Aorta (tissue), 5 donors: ENCODE measurements at regions not wholly inside any gene's neighbourhood (a gene's known extent, or its start where the extent isn't known, plus 50 kb on each side); places are given as distances from the start of the nearest gene placed in this dataset.
"Not testable (repeated sequence)": the region's sequence is repeated elsewhere in the genome, so short reads cannot be mapped to it uniquely, and the experiment has no call there.

ENCODE experiments used
- ATAC-seq: fragments of 200-7000 bp; cut with Tn5 transposase; one replicate; pipeline ENCODE4 v1.9.1; 2022; ENCODE audit warnings: moderate library complexity; ENCODE audit not compliant: low FRiP score
- DNase-seq, 2 donors: peaks; one replicate each; pipeline ENCODE4 v3.0.0-alpha.2; 2020
- H3K27ac ChIP-seq, 2 donors: one replicate each; pipeline ENCODE4 v1.5.1; 2013; ENCODE audit warnings: low read length in 2 of 2, mild to moderate bottlenecking in 2 of 2, moderate library complexity in 2 of 2, control low read depth in 1 of 2, inconsistent platforms in 1 of 2, low read depth in 1 of 2
- H3K27me3 ChIP-seq, 2 donors: one replicate each; pipeline ENCODE4 v1.6.1; 2013; ENCODE audit warnings: control low read depth in 1 of 2, low read length in 1 of 2, mild to moderate bottlenecking in 1 of 2, moderate library complexity in 1 of 2; ENCODE audit not compliant: insufficient read depth in 2 of 2, control insufficient read depth in 1 of 2
- H3K36me3 ChIP-seq, 2 donors: one replicate each; pipeline ENCODE4 v1.6.1; 2013; ENCODE audit warnings: control low read depth in 1 of 2, low read length in 1 of 2, mild to moderate bottlenecking in 1 of 2; ENCODE audit not compliant: insufficient read depth in 2 of 2, control insufficient read depth in 1 of 2
- H3K4me1 ChIP-seq, 2 donors: one replicate each; pipeline ENCODE4 v1.6.1; 2013; ENCODE audit warnings: low read length in 2 of 2, control low read depth in 1 of 2, mild to moderate bottlenecking in 1 of 2, moderate library complexity in 1 of 2; ENCODE audit not compliant: insufficient read depth in 2 of 2, control insufficient read depth in 1 of 2
- H3K4me3 ChIP-seq, 2 donors: one replicate each; pipeline ENCODE4 v1.5.1; 2013; ENCODE audit warnings: low read length in 2 of 2, control low read depth in 1 of 2, mild to moderate bottlenecking in 1 of 2
- H3K9me3 ChIP-seq: one replicate; pipeline ENCODE4 v1.6.1; 2013; ENCODE audit warnings: mild to moderate bottlenecking, low read length; ENCODE audit not compliant: control insufficient read depth
- WGBS, 2 donors: extraction: QIAGEN DNeasy Blood & Tissue Kit; methylation state at CpG; one replicate each; pipeline ENCODE4 v1.1.7; 2013; 5-methylcytosine and 5-hydroxymethylcytosine counted together
- intact Hi-C, 2 donors: fragments of 100-400 bp; cut with DNase I; formaldehyde crosslinking; loops; one replicate each; pipeline versions ENCODE4 v1.14.2 to v1.15.0; 2022
- donor health status: healthy with polysubstance abuse.
- donor health status: Bipolar disorder and iron deficiency.
- donor health status: DM: no; HTN: no; CAD: no.
- donor health status: DM: no; HTN: no; CAD: no.
- donor health status: DM: yes; HTN: yes; CAD: no.

GRCh38 chr4:55028196-55028595 is 97.2 kb downstream of the KDR start:
- H3K27ac ChIP-seq, result no peak overlapping the region

GRCh38 chr4:55027596-55027995 is 97.8 kb downstream of the KDR start:
- H3K36me3 ChIP-seq, result no peaks in the 10 kb centered on the region
- 83 to 84% methylated on average over 2 of the region's 2 CpGs for WGBS, 2 donors
- ATAC-seq, result no peak
- H3K4me3 ChIP-seq, result no peak overlapping the region
- no peak overlapping the region for H3K27ac ChIP-seq
- H3K9me3 ChIP-seq, result no peaks in the 10 kb centered on the region
- intact Hi-C loops, result no loop called here
- no peaks in the 10 kb centered on the region for H3K27me3 ChIP-seq
- no peak for DNase-seq
- no peaks in the 10 kb centered on the region for H3K4me1 ChIP-seq

More at GRCh38 chr4:55028196-55028595, 97.2 kb downstream of the KDR start:
- Histone ChIP-seq H3K4me1 (no peaks in the 10 kb centered on the region), H3K4me3 (no peak overlapping the region), H3K9me3 (no peaks in the 10 kb centered on the region), H3K27me3 (no peaks in the 10 kb centered on the region), H3K36me3 (no peaks in the 10 kb centered on the region)
- intact Hi-C loops, result no loop called here
- WGBS, 2 donors, result 92% methylated on average over 9 of the region's 9 CpGs
- DNase-seq, result no peak
- no peak for ATAC-seq

- H3K27me3 ChIP-seq, H3K9me3 ChIP-seq, H3K4me3 ChIP-seq, intact Hi-C loops, H3K27ac ChIP-seq, DNase-seq, H3K36me3 ChIP-seq, ATAC-seq, H3K4me1 ChIP-seq: not testable (repeated sequence)
- WGBS, 2 donors, result 45 to 52% methylated on average over 6 of the region's 6 CpGs
These were observed 99.9 kb downstream of the KDR start for GRCh38 chr4:55025456-55025855.

- H3K4me3 ChIP-seq, result no peak overlapping the region
- no peaks in the 10 kb centered on the region for H3K27me3 ChIP-seq
- intact Hi-C loops, result no loop called here
- no peak overlapping the region for H3K27ac ChIP-seq
- ATAC-seq, result no peak
- H3K36me3 ChIP-seq, result no peaks in the 10 kb centered on the region
- 95 to 97% methylated on average over 2 of the region's 2 CpGs for WGBS, 2 donors
- no peaks in the 10 kb centered on the region for H3K9me3 ChIP-seq
- DNase-seq, result no peak
- H3K4me1 ChIP-seq, result no peaks in the 10 kb centered on the region
These were observed 102.4 kb downstream of the KDR start for GRCh38 chr4:55023030-55023429.

GRCh38 chr4:55021214-55021613 is 104.2 kb downstream of the KDR start:
- no peaks in the 10 kb centered on the region for H3K27me3 ChIP-seq
- H3K27ac ChIP-seq, result no peak overlapping the region
- H3K4me3 ChIP-seq, result no peak overlapping the region
- no peaks in the 10 kb centered on the region for H3K9me3 ChIP-seq
- H3K4me1 ChIP-seq, result no peaks in the 10 kb centered on the region
- intact Hi-C loops, result no loop called here
- H3K36me3 ChIP-seq, result peaks cover 0 to 2% of the 10 kb centered on the region in 2 donors
- WGBS, 2 donors, result 22 to 41% methylated on average over 1 of the region's 1 CpG
- DNase-seq (no peak), ATAC-seq (no peak)

- Histone ChIP-seq H3K27ac (no peak overlapping the region), H3K27me3 (no peaks in the 10 kb centered on the region), H3K36me3 (peaks cover 0 to 2% of the 10 kb centered on the region in 2 donors), H3K9me3 (no peaks in the 10 kb centered on the region), H3K4me3 (no peak overlapping the region), H3K4me1 (no peaks in the 10 kb centered on the region)
- intact Hi-C loops, result no loop called here
- ATAC-seq (no peak), DNase-seq (no peak)
- WGBS, 2 donors, result 61 to 71% methylated on average over 2 of the region's 2 CpGs
These were observed 105.3 kb downstream of the KDR start for GRCh38 chr4:55020131-55020530.

- 56 to 60% methylated on average over 2 of the region's 2 CpGs for WGBS, 2 donors
- no peak for ATAC-seq
- Histone ChIP-seq H3K27me3 (no peaks in the 10 kb centered on the region), H3K36me3 (peaks cover 0 to 2% of the 10 kb centered on the region in 2 donors), H3K4me1 (no peaks in the 10 kb centered on the region), H3K9me3 (no peaks in the 10 kb centered on the region), H3K27ac (no peak overlapping the region), H3K4me3 (no peak overlapping the region)
- intact Hi-C loops, result loop anchor here in 1 of 2 donors (10.0 kb wide), 1 partner anchor 106 kb away; the partner anchor contains the start of gene KDR
- no peak for DNase-seq
These were observed 106.4 kb downstream of the KDR start for GRCh38 chr4:55018978-55019377.

DNA sequence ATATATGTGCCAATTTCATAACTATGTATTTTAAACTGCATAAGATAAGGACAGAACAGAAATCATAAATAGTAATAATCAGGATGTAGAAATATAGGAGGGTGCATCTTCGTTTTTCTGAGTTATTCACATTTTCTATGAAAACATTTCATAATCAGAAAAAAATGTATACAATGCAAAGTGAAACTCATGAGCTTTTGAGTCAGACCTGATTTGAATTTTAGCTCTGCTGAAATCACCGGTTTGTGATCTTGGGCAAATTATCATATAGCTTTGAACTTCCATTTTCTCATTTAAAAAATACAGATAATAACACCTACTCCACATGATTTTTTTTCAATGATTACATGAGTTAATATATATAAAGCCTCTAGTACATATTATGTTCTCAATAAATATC is 106.9 kb downstream of the KDR start:
- ATAC-seq (no peak), DNase-seq (no peak)
- no peak overlapping the region for H3K4me3 ChIP-seq
- no peaks in the 10 kb centered on the region for H3K27me3 ChIP-seq
- H3K4me1 ChIP-seq, result no peaks in the 10 kb centered on the region
- H3K9me3 ChIP-seq, result no peaks in the 10 kb centered on the region
- H3K27ac ChIP-seq, result no peak overlapping the region
- peaks cover 0 to 2% of the 10 kb centered on the region in 2 donors for H3K36me3 ChIP-seq
- 45 to 48% methylated on average over 2 of the region's 2 CpGs for WGBS, 2 donors
- intact Hi-C loops, result loop anchor here in 1 of 2 donors (10.0 kb wide), 1 partner anchor 106 kb away; the partner anchor contains the start of gene KDR

DNA sequence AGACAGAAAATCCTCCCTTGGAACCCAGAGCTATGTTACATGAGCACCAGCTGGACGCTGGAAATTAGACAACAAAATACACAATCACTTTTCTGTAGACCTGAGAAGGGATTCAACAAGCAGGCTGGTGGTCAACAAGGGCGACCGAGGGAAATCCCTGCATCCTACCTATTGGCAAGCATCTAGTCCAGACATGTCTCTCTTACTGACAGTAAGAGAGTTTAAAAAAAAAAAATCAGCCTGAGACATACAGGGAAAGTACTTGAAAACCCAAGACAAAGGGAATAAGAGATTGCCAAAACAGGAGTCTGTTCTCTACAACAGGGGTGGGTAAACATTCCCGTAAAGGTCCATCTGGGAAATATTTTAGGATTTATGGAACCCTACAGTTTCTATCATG is 108.0 kb downstream of the KDR start:
- 82 to 86% methylated on average over 4 of the region's 4 CpGs for WGBS, 2 donors
- Histone ChIP-seq H3K36me3 (peaks cover 0 to 2% of the 10 kb centered on the region in 2 donors), H3K9me3 (no peaks in the 10 kb centered on the region), H3K4me3 (no peak overlapping the region), H3K27ac (no peak overlapping the region), H3K27me3 (no peaks in the 10 kb centered on the region), H3K4me1 (no peaks in the 10 kb centered on the region)
- ATAC-seq, result no peak
- intact Hi-C loops, result loop anchor here in 1 of 2 donors (10.0 kb wide), 1 partner anchor 107 kb away; the partner anchor contains the start of gene KDR
- DNase-seq, result no peak
